ENCODE measurements at regions not wholly inside any gene's neighbourhood (a gene's known extent, or its start where the extent isn't known, plus 50 kb on each side); places are given as distances from the start of the nearest gene placed in this dataset.

DNA sequence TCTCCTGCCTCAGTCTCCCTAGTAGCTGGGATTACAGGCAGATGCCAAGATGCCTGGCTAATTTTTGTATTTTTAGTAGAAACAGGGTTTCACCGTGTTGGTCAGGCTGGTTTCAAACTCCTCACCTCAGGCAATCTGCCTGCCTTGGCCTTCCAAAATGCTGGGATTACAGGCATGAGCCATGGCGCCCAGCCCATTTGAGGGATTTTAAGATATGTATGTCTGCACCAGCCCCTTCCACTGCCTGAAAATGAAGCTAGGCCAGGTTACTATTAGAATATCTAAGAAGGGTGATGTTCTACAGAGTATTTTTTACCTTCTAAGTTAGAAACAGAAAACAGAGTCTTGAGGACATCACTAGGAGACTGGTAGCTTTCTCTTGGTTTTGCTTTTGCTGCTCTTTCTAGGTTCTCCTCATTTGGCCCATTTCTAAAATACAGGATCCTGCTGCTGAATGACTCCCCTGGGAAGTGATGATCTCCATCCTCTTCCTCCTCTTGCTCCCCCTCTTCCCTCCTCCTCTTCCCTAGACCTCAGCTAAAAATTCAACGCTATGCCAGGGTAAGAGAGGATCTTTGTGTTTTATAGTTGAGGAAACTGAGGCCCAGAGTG is 118.5 kb downstream of the MYCN start:
- DNase-seq: no peak
- TF ChIP-seq, protein P1, sequence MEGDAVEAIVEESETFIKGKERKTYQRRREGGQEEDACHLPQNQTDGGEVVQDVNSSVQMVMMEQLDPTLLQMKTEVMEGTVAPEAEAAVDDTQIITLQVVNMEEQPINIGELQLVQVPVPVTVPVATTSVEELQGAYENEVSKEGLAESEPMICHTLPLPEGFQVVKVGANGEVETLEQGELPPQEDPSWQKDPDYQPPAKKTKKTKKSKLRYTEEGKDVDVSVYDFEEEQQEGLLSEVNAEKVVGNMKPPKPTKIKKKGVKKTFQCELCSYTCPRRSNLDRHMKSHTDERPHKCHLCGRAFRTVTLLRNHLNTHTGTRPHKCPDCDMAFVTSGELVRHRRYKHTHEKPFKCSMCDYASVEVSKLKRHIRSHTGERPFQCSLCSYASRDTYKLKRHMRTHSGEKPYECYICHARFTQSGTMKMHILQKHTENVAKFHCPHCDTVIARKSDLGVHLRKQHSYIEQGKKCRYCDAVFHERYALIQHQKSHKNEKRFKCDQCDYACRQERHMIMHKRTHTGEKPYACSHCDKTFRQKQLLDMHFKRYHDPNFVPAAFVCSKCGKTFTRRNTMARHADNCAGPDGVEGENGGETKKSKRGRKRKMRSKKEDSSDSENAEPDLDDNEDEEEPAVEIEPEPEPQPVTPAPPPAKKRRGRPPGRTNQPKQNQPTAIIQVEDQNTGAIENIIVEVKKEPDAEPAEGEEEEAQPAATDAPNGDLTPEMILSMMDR (IDR thresholded peaks at IDR 0.05; ENCODE audit: unreplicated experiment): no peak
- intact Hi-C loops (cut with micrococcal nuclease; ENCODE audit: unreplicated experiment): no loop called here
- H3K4me1 Mint-ChIP-seq (ENCODE audit: low read depth, unreplicated experiment): no peaks in the 10 kb centered on the region
- peaks cover 4% of the 10 kb centered on the region for H3K9me3 Mint-ChIP-seq (ENCODE audit: low read depth, unreplicated experiment)
- CTCF ChIA-PET: no interaction called here
- H3K27ac Mint-ChIP-seq (ENCODE audit: unreplicated experiment): no peak overlapping the region
- BruUV-seq (replicated peaks): no TSS peak
- H3K27me3 Mint-ChIP-seq (ENCODE audit: unreplicated experiment): no peaks in the 10 kb centered on the region
- H3K4me3 Mint-ChIP-seq (ENCODE audit: low read depth, unreplicated experiment): no peak overlapping the region
- no peaks in the 10 kb centered on the region for H3K36me3 Mint-ChIP-seq (ENCODE audit: insufficient read depth, unreplicated experiment)

DNA sequence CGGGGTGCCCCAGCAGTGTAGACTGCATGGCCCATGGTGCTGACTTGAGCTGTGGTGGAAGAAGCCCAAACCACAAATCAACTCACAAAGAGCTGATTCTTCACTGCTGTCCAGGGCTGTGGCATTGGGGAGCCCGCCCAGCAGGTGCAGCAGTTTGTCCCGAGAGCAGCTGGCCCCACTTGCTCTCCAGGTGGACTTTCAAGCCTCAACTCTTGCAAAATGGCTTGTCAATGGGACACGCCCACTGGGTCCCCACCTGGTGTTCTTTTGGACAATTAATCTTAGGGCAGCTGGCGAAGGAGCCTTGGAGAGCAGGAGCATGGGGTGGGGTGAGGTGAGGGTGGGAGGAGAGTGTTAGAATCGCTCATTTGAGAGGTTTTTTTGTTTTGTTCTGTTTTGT is 117.9 kb downstream of the MYCN start:
- intact Hi-C loops (cut with micrococcal nuclease; ENCODE audit: unreplicated experiment): no loop called here
- H3K27me3 Mint-ChIP-seq (ENCODE audit: unreplicated experiment): no peaks in the 10 kb centered on the region
- no peak overlapping the region for H3K4me3 Mint-ChIP-seq (ENCODE audit: low read depth, unreplicated experiment)
- H3K4me1 Mint-ChIP-seq (ENCODE audit: low read depth, unreplicated experiment): no peaks in the 10 kb centered on the region
- TF ChIP-seq, protein P1 (IDR thresholded peaks at IDR 0.05; ENCODE audit: unreplicated experiment): no peak
- no TSS peak for BruUV-seq (replicated peaks)
- H3K36me3 Mint-ChIP-seq (ENCODE audit: insufficient read depth, unreplicated experiment): no peaks in the 10 kb centered on the region
- H3K27ac Mint-ChIP-seq (ENCODE audit: unreplicated experiment): no peak overlapping the region
- no peak for DNase-seq
- peaks cover 2% of the 10 kb centered on the region for H3K9me3 Mint-ChIP-seq (ENCODE audit: low read depth, unreplicated experiment)
- CTCF ChIA-PET: no interaction called here

DNA sequence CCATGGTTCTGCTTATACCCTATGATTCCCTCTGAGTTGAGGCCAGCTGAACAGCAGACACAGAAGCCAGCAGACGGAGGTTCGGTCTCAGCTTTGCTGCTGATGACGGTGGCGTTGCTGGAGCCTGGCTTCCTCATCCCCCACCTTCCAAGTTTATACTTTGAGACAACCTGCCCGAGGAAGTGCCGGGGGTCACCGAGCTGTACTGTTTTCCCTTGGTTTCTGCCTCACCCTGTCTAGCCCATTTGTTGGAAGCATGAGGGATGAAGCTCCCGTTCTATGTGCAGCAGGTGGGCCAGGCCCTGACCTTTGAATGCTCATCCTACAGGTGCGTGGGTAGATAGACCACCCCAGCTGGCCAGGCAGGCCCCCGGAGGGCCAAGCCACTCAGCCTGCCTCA is 117.3 kb downstream of the MYCN start:
- intact Hi-C loops (cut with micrococcal nuclease; ENCODE audit: unreplicated experiment): no loop called here
- H3K4me3 Mint-ChIP-seq (ENCODE audit: low read depth, unreplicated experiment): no peak overlapping the region
- H3K4me1 Mint-ChIP-seq (ENCODE audit: low read depth, unreplicated experiment): no peaks in the 10 kb centered on the region
- DNase-seq: no peak
- TF ChIP-seq, protein P1 (IDR thresholded peaks at IDR 0.05; ENCODE audit: unreplicated experiment): no peak
- H3K9me3 Mint-ChIP-seq (ENCODE audit: low read depth, unreplicated experiment): peaks cover under 1% of the 10 kb centered on the region
- H3K27ac Mint-ChIP-seq (ENCODE audit: unreplicated experiment): no peak overlapping the region
- H3K27me3 Mint-ChIP-seq (ENCODE audit: unreplicated experiment): no peaks in the 10 kb centered on the region
- CTCF ChIA-PET: no interaction called here
- H3K36me3 Mint-ChIP-seq (ENCODE audit: insufficient read depth, unreplicated experiment): no peaks in the 10 kb centered on the region
- BruUV-seq (replicated peaks): no TSS peak

DNA sequence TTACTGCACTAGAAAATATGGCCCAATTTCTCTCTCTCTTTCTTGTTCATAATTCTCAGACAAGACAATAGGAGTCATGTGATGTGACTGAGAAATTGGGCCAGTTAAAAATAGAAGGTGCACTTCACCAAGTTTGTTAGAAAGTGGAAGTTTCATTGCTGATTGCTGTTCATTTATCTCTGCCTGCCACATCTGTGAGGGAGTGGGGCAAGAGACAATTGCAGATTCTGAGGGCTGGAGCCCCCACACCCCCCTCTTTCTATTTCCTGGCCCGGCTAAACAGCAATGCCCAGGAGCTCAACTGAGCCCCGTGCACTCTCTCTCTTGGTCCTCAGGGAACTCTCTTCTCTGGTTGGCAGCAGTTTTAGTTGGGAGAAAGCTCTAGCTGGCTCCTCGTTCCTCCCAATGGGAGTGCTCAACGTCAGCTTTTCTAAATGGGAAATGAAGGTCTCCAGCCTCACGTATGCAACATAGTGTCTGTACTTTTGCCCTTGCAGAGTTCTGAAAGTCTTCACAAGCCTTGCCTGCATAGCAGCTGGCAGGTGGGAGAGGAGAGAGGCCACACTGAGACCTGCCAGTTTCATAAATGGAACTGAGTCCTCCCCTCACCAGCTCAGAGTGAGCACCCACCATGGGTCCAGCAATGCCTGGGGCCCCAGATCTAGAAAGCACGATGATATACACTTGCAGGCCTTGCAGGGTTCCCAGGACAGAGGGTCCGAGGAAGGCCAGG is 115.7 kb downstream of the MYCN start:
- Mint-ChIP-seq H3K27ac (ENCODE audit: unreplicated experiment) (no peak overlapping the region), H3K4me3 (ENCODE audit: low read depth, unreplicated experiment) (no peak overlapping the region), H3K27me3 (ENCODE audit: unreplicated experiment) (no peaks in the 10 kb centered on the region), H3K36me3 (ENCODE audit: insufficient read depth, unreplicated experiment) (no peaks in the 10 kb centered on the region), H3K4me1 (ENCODE audit: low read depth, unreplicated experiment) (no peaks in the 10 kb centered on the region), H3K9me3 (ENCODE audit: low read depth, unreplicated experiment) (no peaks in the 10 kb centered on the region)
- no TSS peak for BruUV-seq (replicated peaks)
- CTCF ChIA-PET: no interaction called here
- no peak for DNase-seq
- intact Hi-C loops (cut with micrococcal nuclease; ENCODE audit: unreplicated experiment): no loop called here
- TF ChIP-seq, protein P1 (IDR thresholded peaks at IDR 0.05; ENCODE audit: unreplicated experiment): no peak

All from Calu3 (cell line).